GM13977 (cell line): ENCODE measurements at regions not wholly inside any gene's neighbourhood (a gene's known extent, or its start where the extent isn't known, plus 50 kb on each side); places are given as distances from the start of the nearest gene placed in this dataset.
A peak's percentile ranks its signal among the peaks of the same experiment; 100 is the strongest.

ENCODE experiments used
- DNase-seq: peaks from one replicate; pipeline ENCODE4 v3.0.0; 2012; ENCODE audit warnings: low spot score
- CTCF ChIP-seq: IDR thresholded peaks from 2 replicates; pipeline ENCODE4 v1.5.1; 2012; ENCODE audit warnings: mild to moderate bottlenecking, control low read depth; ENCODE audit not compliant: insufficient read depth; ENCODE audit errors: extremely low read depth, missing control alignments
- in situ Hi-C: fragments of 300-500 bp; cut with MboI; formaldehyde crosslinking; loops from one replicate; pipeline ENCODE4 v1.12.0; 2022; ENCODE audit warnings: low sequenced_read_pairs, low pct_unique_long_range_greater_than_20kb, mixed read lengths, inconsistent platforms; ENCODE audit not compliant: unreplicated experiment

- in situ Hi-C loops, result no loop called here
- DNase-seq, result no peak
- TF ChIP-seq CTCF, result no peak
Observed at GRCh38 chr1:219993554-219994433, 52.5 kb downstream of the EPRS1 start.

- no peak for DNase-seq
- no peak for TF ChIP-seq CTCF
- in situ Hi-C loops, result no loop called here
Observed at GRCh38 chr1:219991919-219992318, 54.4 kb downstream of the EPRS1 start.

DNA sequence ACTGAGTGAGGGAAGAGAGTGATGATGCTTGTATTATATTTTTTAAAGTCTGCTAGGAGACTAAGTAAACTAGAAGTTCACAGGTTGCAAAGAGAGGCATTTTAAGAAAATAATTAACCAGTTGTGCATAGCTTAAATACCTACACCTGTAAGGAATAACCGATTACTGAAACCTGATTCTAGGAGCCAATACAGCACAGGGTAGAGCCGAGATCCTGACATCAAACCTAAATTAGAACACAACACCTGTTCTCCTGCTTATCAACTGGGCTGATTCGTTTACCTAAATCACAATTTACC is 54.8 kb downstream of the EPRS1 start:
- no peak for DNase-seq
- TF ChIP-seq CTCF, result no peak
- in situ Hi-C loops, result no loop called here

DNA sequence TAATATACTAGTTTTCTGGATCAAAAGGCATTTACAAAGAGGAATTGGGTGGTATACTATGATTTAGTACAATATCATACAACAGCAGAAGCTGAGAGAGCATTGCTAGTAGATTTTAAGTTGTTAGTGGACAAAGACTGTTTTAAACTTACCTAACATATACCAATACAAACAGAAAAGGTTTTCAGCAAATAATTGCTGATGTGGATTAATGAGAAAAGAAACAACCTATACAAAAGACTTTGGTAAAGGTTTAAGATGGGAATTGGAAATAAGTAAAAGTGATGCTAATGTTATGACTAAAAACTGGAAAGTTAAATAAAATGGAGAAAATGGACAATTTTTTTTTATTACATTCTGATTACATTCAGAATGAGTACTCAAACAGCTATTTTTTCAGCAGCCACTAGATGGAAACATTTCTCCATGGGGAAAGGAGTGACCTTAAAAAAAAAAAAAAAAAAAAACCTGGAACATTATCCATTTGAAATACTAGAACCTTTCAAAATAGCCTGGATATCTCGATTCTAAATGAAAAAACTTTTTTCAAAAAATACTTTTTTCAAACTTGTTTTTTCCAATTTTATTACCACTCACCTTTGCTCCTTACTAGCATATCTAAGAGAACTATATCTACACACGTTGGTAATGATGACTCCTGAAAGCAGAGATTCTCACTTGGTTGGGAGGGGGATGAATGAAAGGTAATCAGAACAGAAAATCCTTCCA is 55.4 kb downstream of the EPRS1 start:
- TF ChIP-seq CTCF, result peak; percentile 45
- in situ Hi-C loops, result no loop called here
- no peak for DNase-seq

DNA sequence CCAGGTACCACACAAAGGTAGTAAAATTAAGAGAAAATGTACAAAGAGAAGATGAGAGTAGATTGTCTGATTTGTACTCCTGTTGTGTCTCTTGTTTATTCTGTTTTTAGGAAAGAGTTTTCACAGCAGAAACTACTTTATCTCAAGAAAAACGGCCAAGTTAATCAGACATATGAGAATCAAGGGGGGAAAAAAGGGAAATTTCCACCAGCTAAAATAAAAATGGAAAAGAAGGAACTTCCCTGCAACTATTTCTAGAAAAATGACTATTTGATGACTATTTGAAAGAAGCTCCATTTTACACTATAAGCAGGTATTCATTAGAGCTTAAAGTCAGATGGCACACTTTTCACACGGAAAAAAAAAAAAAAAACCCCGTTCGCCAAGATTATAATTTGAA is 56.5 kb downstream of the EPRS1 start:
- no peak for DNase-seq
- TF ChIP-seq CTCF, result no peak
- in situ Hi-C loops, result no loop called here

DNA sequence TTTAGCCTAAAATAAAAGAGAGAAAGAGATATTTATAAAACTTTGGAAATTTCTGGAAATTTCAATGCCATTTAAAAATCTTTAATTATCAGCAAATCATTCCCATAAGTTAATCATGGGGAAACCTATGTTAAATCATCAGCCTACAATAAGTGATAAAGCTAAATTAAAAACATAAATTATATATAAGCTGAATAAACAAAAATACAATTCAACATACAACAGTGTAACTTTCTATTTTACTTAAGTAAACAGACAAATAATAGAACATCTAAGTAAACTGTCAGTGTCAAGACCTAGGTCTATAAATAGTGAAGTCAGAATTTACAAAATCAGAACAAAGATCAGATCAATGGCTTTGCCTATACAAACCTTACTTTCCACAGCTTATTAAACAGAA is 57.5 kb downstream of the EPRS1 start:
- in situ Hi-C loops, result no loop called here
- no peak for TF ChIP-seq CTCF
- DNase-seq, result no peak
